ENCODE measurements at regions not wholly inside any gene's neighbourhood (a gene's known extent, or its start where the extent isn't known, plus 50 kb on each side); places are given as distances from the start of the nearest gene placed in this dataset.

GRCh38 chr16:13780406-13781168 is 139.4 kb upstream of the ERCC4 start:
- intact Hi-C loops (cut with micrococcal nuclease): no loop called here
- Histone ChIP-seq H3K79me2 (ENCODE audit: control insufficient read depth, insufficient read depth, low read length) (no peaks in the 10 kb centered on the region), H3K27me3 (ENCODE audit: control insufficient read depth in 2 of 2, insufficient read depth in 2 of 2, low read length in 2 of 2) (no peaks in the 10 kb centered on the region), H3K9me1 (replicated peaks; ENCODE audit: control insufficient read depth, extremely low read depth, insufficient read depth, low read length) (no peaks in the 10 kb centered on the region), H4K20me1 (replicated peaks; ENCODE audit: control insufficient read depth, extremely low read depth, insufficient read depth, low read length) (no peaks in the 10 kb centered on the region), H3K4me3 (replicated peaks in 1 of 3; ENCODE audit: insufficient read depth in 1 of 3, low read depth in 1 of 3, low read length in 3 of 3) (no peak overlapping the region), H3K9me3 (replicated peaks; ENCODE audit: control insufficient read depth, insufficient read depth, low read length) (no peaks in the 10 kb centered on the region), H2AFZ (ENCODE audit: low read depth, low read length) (no peak overlapping the region), H3K36me3 (ENCODE audit: control insufficient read depth in 2 of 2, extremely low read depth in 1 of 2, insufficient read depth in 2 of 2, low read length in 2 of 2) (no peaks in the 10 kb centered on the region), H3K4me2 (ENCODE audit: insufficient read depth, low read length) (no peak overlapping the region), H3K9ac (replicated peaks; ENCODE audit: extremely low read depth, insufficient read depth, low read length) (no peak overlapping the region), H3K4me1 (ENCODE audit: control insufficient read depth, extremely low read depth, insufficient read depth, low read length) (no peaks in the 10 kb centered on the region), H3K27ac (ENCODE audit: insufficient read depth, low read depth, low read length) (no peak overlapping the region)
- TF ChIP-seq POLR2A (IDR thresholded peaks at IDR 0.05; ENCODE audit: low read depth, low read length) (no peak), MYC (IDR thresholded peaks at IDR 0.05; ENCODE audit: low read depth, low read length) (no peak), POLR2AphosphoS5 (IDR thresholded peaks at IDR 0.05; ENCODE audit: insufficient read depth, low read depth, low read length) (no peak), GATA2 (IDR thresholded peaks at IDR 0.05; ENCODE audit: insufficient read depth, insufficient read length, low read depth, low read length) (no peak), MAX (IDR thresholded peaks at IDR 0.05; ENCODE audit: insufficient read depth, insufficient read length) (no peak), EZH2 (IDR thresholded peaks at IDR 0.05; ENCODE audit: borderline replicate concordance, low read depth, low read length, severe bottlenecking) (no peak), JUN (IDR thresholded peaks at IDR 0.05; ENCODE audit: borderline replicate concordance, insufficient read depth, insufficient read length, low read depth) (no peak), FOS (IDR thresholded peaks at IDR 0.05; ENCODE audit: borderline replicate concordance, insufficient read depth, low read length) (no peak), CTCF (IDR thresholded peaks at IDR 0.05; ENCODE audit: extremely low read depth in 1 of 2, insufficient read depth in 1 of 2, low read depth in 1 of 2, low read length in 2 of 2) (no peak)
- dilution Hi-C loops (cut with MboI; ENCODE audit: extremely low pct_ligation_motif_present, low sequenced_read_pairs): no loop called here
- ChIA-PET POLR2A (no interaction called here), CTCF (no interaction called here)
- BruUV-seq (replicated peaks): no TSS peak
- DNase-seq (ENCODE audit: low read depth, low spot score) (no peak), FAIRE-seq (no peak)

All from endothelial cell of umbilical vein (primary cell).